H9 (cell line): ENCODE measurements at regions not wholly inside any gene's neighbourhood (a gene's known extent, or its start where the extent isn't known, plus 50 kb on each side); places are given as distances from the start of the nearest gene placed in this dataset.

Experiments
- DNase-seq: peaks from one replicate; pipeline ENCODE4 v3.0.0-alpha.2; 2017
- H2AFZ ChIP-seq: one replicate; pipeline ENCODE4 v1.6.1; 2013; ENCODE audit warnings: mild to moderate bottlenecking, low read length, control low read depth, moderate library complexity
- H2AK5ac ChIP-seq: 2 replicates; pipeline ENCODE4 v1.6.1; 2013; ENCODE audit warnings: low read length, control low read depth, mixed read lengths; ENCODE audit not compliant: insufficient read length
- H2BK120ac ChIP-seq: one replicate; pipeline ENCODE4 v1.6.1; 2013; ENCODE audit warnings: low read depth, mild to moderate bottlenecking, low read length, control low read depth, inconsistent platforms; ENCODE audit not compliant: poor library complexity, severe bottlenecking
- H2BK12ac ChIP-seq: 2 replicates; pipeline ENCODE4 v1.6.1; 2013; ENCODE audit warnings: low read length, control low read depth, mixed read lengths, low read depth; ENCODE audit not compliant: insufficient read length
- H2BK15ac ChIP-seq: 2 replicates; pipeline ENCODE4 v1.6.1; 2013; ENCODE audit warnings: low read depth, low read length, control low read depth
- H2BK20ac ChIP-seq: one replicate; pipeline ENCODE4 v1.6.1; 2013; ENCODE audit warnings: low read depth, mild to moderate bottlenecking, low read length, control low read depth, inconsistent platforms; ENCODE audit not compliant: poor library complexity, severe bottlenecking
- H2BK5ac ChIP-seq: 2 replicates; pipeline ENCODE4 v1.6.1; 2013; ENCODE audit warnings: low read length, control low read depth, mixed read lengths; ENCODE audit not compliant: insufficient read length
- H3K14ac ChIP-seq: 2 replicates; pipeline ENCODE4 v1.6.1; 2013; ENCODE audit warnings: low read length, control low read depth; ENCODE audit not compliant: insufficient read depth
- H3K18ac ChIP-seq: 2 replicates; pipeline ENCODE4 v1.6.1; 2013; ENCODE audit warnings: low read depth, mild to moderate bottlenecking, mixed read lengths, low read length, control low read depth; ENCODE audit not compliant: insufficient read length
- H3K23ac ChIP-seq: 2 replicates; pipeline ENCODE4 v1.6.1; 2013; ENCODE audit warnings: low read length, control low read depth, mixed read lengths, low read depth; ENCODE audit not compliant: insufficient read length
- H3K23me2 ChIP-seq: 2 replicates; pipeline ENCODE4 v1.6.1; 2013; ENCODE audit warnings: low read depth, mild to moderate bottlenecking, mixed read lengths, low read length, control low read depth; ENCODE audit not compliant: insufficient read length, poor library complexity, severe bottlenecking
- H3K27ac ChIP-seq: 2 replicates; pipeline ENCODE4 v1.5.1; 2013; ENCODE audit warnings: low read length, control low read depth, mixed read lengths, low read depth; ENCODE audit not compliant: insufficient read length
- H3K27me3 ChIP-seq: 2 replicates; pipeline ENCODE4 v1.6.1; 2013; ENCODE audit warnings: low read length, control low read depth, inconsistent platforms; ENCODE audit not compliant: insufficient read depth
- H3K4ac ChIP-seq: 2 replicates; pipeline ENCODE4 v1.6.1; 2013; ENCODE audit warnings: low read depth, mild to moderate bottlenecking, control low read depth, inconsistent platforms, low read length, moderate library complexity
- H3K4me1 ChIP-seq: 2 replicates; pipeline ENCODE4 v1.6.1; 2013; ENCODE audit warnings: low read length, control low read depth, inconsistent platforms; ENCODE audit not compliant: insufficient read depth
- H3K4me2 ChIP-seq: 2 replicates; pipeline ENCODE4 v1.6.1; 2013; ENCODE audit warnings: low read length, control low read depth, mixed read lengths; ENCODE audit not compliant: insufficient read length, insufficient read depth
- H3K56ac ChIP-seq: 2 replicates; pipeline ENCODE4 v1.6.1; 2013; ENCODE audit warnings: low read depth, mild to moderate bottlenecking, mixed read lengths, low read length, control low read depth; ENCODE audit not compliant: insufficient read length
- H3K79me1 ChIP-seq: 2 replicates; pipeline ENCODE4 v1.6.1; 2013; ENCODE audit warnings: low read depth, mild to moderate bottlenecking, moderate library complexity, low read length, control low read depth, inconsistent platforms; ENCODE audit not compliant: insufficient read depth, poor library complexity, severe bottlenecking
- H3K79me2 ChIP-seq: 2 replicates; pipeline ENCODE4 v1.6.1; 2013; ENCODE audit warnings: low read length, control low read depth, inconsistent platforms; ENCODE audit not compliant: insufficient read depth
- H3K9ac ChIP-seq: 2 replicates; pipeline ENCODE4 v1.6.1; 2013; ENCODE audit warnings: low read length, control low read depth, mixed read lengths; ENCODE audit not compliant: insufficient read length; ENCODE audit errors: extremely low read depth
- H3K9me3 ChIP-seq: one replicate; pipeline ENCODE4 v1.6.1; 2013; ENCODE audit warnings: low read depth, low read length, inconsistent platforms; ENCODE audit not compliant: control insufficient read depth
- H3T11ph ChIP-seq: one replicate; pipeline ENCODE4 v1.6.1; 2013; ENCODE audit warnings: mild to moderate bottlenecking, low read length, control low read depth, inconsistent platforms
- H4K20me1 ChIP-seq: one replicate; pipeline ENCODE4 v1.6.1; 2013; ENCODE audit not compliant: control insufficient read depth, insufficient read length, insufficient read depth
- H4K5ac ChIP-seq: 2 replicates; pipeline ENCODE4 v1.6.1; 2013; ENCODE audit warnings: low read depth, mild to moderate bottlenecking, mixed read lengths, low read length, control low read depth; ENCODE audit not compliant: insufficient read length
- H4K8ac ChIP-seq: replicated peaks from 2 replicates; pipeline ENCODE4 v1.6.1; 2013; ENCODE audit warnings: low read length, control low read depth, mixed read lengths, low read depth; ENCODE audit not compliant: insufficient read length
- H4K91ac ChIP-seq: 2 replicates; pipeline ENCODE4 v1.6.1; 2013; ENCODE audit warnings: low read depth, mild to moderate bottlenecking, moderate library complexity, mixed read lengths, low read length, control low read depth; ENCODE audit not compliant: insufficient read length
- H3K27ac Mint-ChIP-seq, 3 experiments: 2 replicates in 2 of 3; 3 replicates in 1 of 3; pipeline ENCODE4 v1.8.0; 2020 to 2021; ENCODE audit warnings: mixed read lengths in 3 of 3, mild to moderate bottlenecking in 1 of 3, moderate library complexity in 1 of 3
- H3K27me3 Mint-ChIP-seq: 2 replicates; pipeline ENCODE4 v1.8.0; 2021; ENCODE audit warnings: low read depth, mild to moderate bottlenecking, moderate library complexity, mixed read lengths
- H3K36me3 Mint-ChIP-seq, 3 experiments: 2 replicates in 2 of 3; 3 replicates in 1 of 3; pipeline ENCODE4 v1.8.0; 2020 to 2021; ENCODE audit warnings: low read depth in 3 of 3, mixed read lengths in 3 of 3; ENCODE audit not compliant: insufficient read depth in 1 of 3
- H3K4me1 Mint-ChIP-seq, 2 experiments: 2 replicates each; pipeline ENCODE4 v1.8.0; 2020; ENCODE audit warnings: mixed read lengths in 2 of 2
- H3K4me3 Mint-ChIP-seq, 2 experiments: 2 replicates in 1 of 2; 3 replicates in 1 of 2; pipeline ENCODE4 v1.8.0; 2020 to 2021; ENCODE audit warnings: mild to moderate bottlenecking in 2 of 2, mixed read lengths in 2 of 2, moderate library complexity in 1 of 2
- H3K9me3 Mint-ChIP-seq, 2 experiments: 2 replicates in 1 of 2; 3 replicates in 1 of 2; pipeline ENCODE4 v1.8.0; 2020; ENCODE audit warnings: mild to moderate bottlenecking in 2 of 2, mixed read lengths in 2 of 2, moderate library complexity in 1 of 2
- CTCF ChIP-seq: fragments of 200-600 bp; sonication (generic); conservative IDR thresholded peaks from 3 replicates; pipeline ENCODE4 v1.8.0; 2021; ENCODE audit warnings: antibody characterized with exemption, mild to moderate bottlenecking
- WGBS: extraction: QIAGEN DNeasy Blood & Tissue Kit; methylation state at CpG from one replicate; pipeline ENCODE4 v1.1.7; 2013; ENCODE audit warnings: missing lambda C conversion rate, low lambda C conversion rate, mixed read lengths; ENCODE audit not compliant: insufficient read length; ENCODE audit errors: extremely low coverage; 5-methylcytosine and 5-hydroxymethylcytosine counted together

- Histone ChIP-seq H3K27ac (no peak overlapping the region), H3K9me3 (no peaks in the 10 kb centered on the region), H3K9ac (no peak overlapping the region), H3K79me2 (no peaks in the 10 kb centered on the region), H3K4me2 (no peak overlapping the region), H2AFZ (no peak overlapping the region), H2BK120ac (no peak overlapping the region), H3K23ac (no peak overlapping the region), H3K14ac (no peak overlapping the region), H2BK5ac (no peak overlapping the region), H2AK5ac (no peak overlapping the region), H3K4ac (no peak overlapping the region), H4K5ac (no peak overlapping the region), H3K27me3 (no peaks in the 10 kb centered on the region), H3K56ac (no peak overlapping the region), H2BK12ac (no peak overlapping the region), H2BK15ac (no peak overlapping the region), H2BK20ac (no peak overlapping the region), H4K8ac (no peak overlapping the region), H3K18ac (no peak overlapping the region), H4K91ac (no peak overlapping the region), H3T11ph (no peak overlapping the region), H3K4me1 (peaks cover 6% of the 10 kb centered on the region), H4K20me1 (no peaks in the 10 kb centered on the region), H3K79me1 (no peaks in the 10 kb centered on the region), H3K23me2 (no peaks in the 10 kb centered on the region)
- no peaks in the 10 kb centered on the region for H3K9me3 Mint-ChIP-seq
- H3K27me3 Mint-ChIP-seq: peaks cover 30% of the 10 kb centered on the region
- WGBS: no CpG with 5 or more reads among the region's 7 CpGs
- H3K27ac Mint-ChIP-seq: no peak overlapping the region
- no peak for DNase-seq
- H3K4me1 Mint-ChIP-seq: peaks cover 11 to 17% of the 10 kb centered on the region in 2 experiments
- no peaks in the 10 kb centered on the region for H3K36me3 Mint-ChIP-seq
- H3K4me3 Mint-ChIP-seq: no peak overlapping the region
- no peak for TF ChIP-seq CTCF
Measured at GRCh38 chr10:113219446-113219845, 269.4 kb downstream of the TCF7L2 start.
